DND-41 (cell line): ENCODE measurements at regions not wholly inside any gene's neighbourhood (a gene's known extent, or its start where the extent isn't known, plus 50 kb on each side); places are given as distances from the start of the nearest gene placed in this dataset.

Experiments
- CTCF ChIP-seq: IDR thresholded peaks from 2 replicates; pipeline ENCODE4 v1.5.1; 2012; ENCODE audit warnings: borderline replicate concordance, low read length, moderate library complexity, mild to moderate bottlenecking; ENCODE audit not compliant: poor library complexity, severe bottlenecking; ENCODE audit errors: extremely low read depth
- EZH2 ChIP-seq: IDR thresholded peaks from 3 replicates; pipeline ENCODE4 v1.6.1; 2012; ENCODE audit warnings: borderline replicate concordance, low read depth, mild to moderate bottlenecking, moderate library complexity, low read length, inconsistent platforms; ENCODE audit not compliant: severe bottlenecking

- TF ChIP-seq CTCF = no peak
- TF ChIP-seq EZH2 = no peak
Measured at GRCh38 chr11:100593291-100593690, 93.8 kb upstream of the ARHGAP42 start.
